Activated CD4-positive, alpha-beta T cell treated with anti-CD3 and anti-CD28 coated beads, Interleukin-2, amount 10 ng/mL, durations not matched to agents 24 days and 14 days (primary cell): ENCODE measurements at regions not wholly inside any gene's neighbourhood (a gene's known extent, or its start where the extent isn't known, plus 50 kb on each side); places are given as distances from the start of the nearest gene placed in this dataset.

Source experiments
- DNase-seq: peaks from one replicate; pipeline ENCODE4 v3.0.0; 2022
- H3K27ac Mint-ChIP-seq: one replicate; pipeline ENCODE4 v1.8.0; 2022; ENCODE audit warnings: mild to moderate bottlenecking, mixed read lengths
- H3K27me3 Mint-ChIP-seq: one replicate; pipeline ENCODE4 v1.8.0; 2022; ENCODE audit warnings: mixed read lengths
- H3K36me3 Mint-ChIP-seq: one replicate; pipeline ENCODE4 v1.8.0; 2022; ENCODE audit warnings: low read depth, mild to moderate bottlenecking, mixed read lengths
- H3K4me1 Mint-ChIP-seq: one replicate; pipeline ENCODE4 v1.8.0; 2021; ENCODE audit warnings: mixed read lengths
- H3K4me3 Mint-ChIP-seq: one replicate; pipeline ENCODE4 v1.8.0; 2022; ENCODE audit warnings: mild to moderate bottlenecking, moderate library complexity, mixed read lengths
- H3K9me3 Mint-ChIP-seq: one replicate; pipeline ENCODE4 v1.8.0; 2021; ENCODE audit warnings: mixed read lengths
- intact Hi-C: fragments of 100-400 bp; cut with micrococcal nuclease; formaldehyde crosslinking; loops from one replicate; pipeline ENCODE4 v1.15.1; 2023

DNA sequence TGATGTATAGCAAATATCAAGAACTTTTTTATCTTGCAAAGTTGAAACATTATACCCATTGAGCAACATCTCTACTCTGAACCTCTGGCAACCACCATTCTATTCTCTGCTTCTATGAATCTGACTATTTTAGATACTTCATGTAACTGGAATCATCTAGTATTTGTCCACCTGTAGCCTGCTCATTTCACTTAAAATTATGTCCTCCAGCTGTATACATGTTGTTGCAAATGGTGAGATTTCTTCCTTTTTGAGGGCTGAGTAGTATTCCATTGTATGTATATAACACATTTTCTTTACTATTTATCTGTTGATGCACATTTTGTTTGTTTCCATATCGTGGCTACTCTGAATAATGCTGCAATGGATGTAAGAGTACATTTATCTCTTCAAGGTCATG is 476.3 kb upstream of the LRRC4C start:
- no peak for DNase-seq
- Mint-ChIP-seq H3K4me3 (no peak overlapping the region), H3K27me3 (no peaks in the 10 kb centered on the region), H3K4me1 (no peaks in the 10 kb centered on the region), H3K27ac (no peak overlapping the region), H3K36me3 (no peaks in the 10 kb centered on the region), H3K9me3 (peaks cover 6% of the 10 kb centered on the region)
- intact Hi-C loops = no loop called here

GRCh38 chr11:41943656-41944055 is 484.2 kb upstream of the LRRC4C start:
- Mint-ChIP-seq H3K36me3 (no peaks in the 10 kb centered on the region), H3K4me3 (no peak overlapping the region), H3K9me3 (peaks cover 3% of the 10 kb centered on the region), H3K27me3 (no peaks in the 10 kb centered on the region), H3K4me1 (no peaks in the 10 kb centered on the region), H3K27ac (no peak overlapping the region)
- DNase-seq = no peak
- intact Hi-C loops = no loop called here

- intact Hi-C loops = no loop called here
- H3K4me1 Mint-ChIP-seq = no peaks in the 10 kb centered on the region
- H3K36me3 Mint-ChIP-seq = no peaks in the 10 kb centered on the region
- no peak overlapping the region for H3K27ac Mint-ChIP-seq
- no peak overlapping the region for H3K4me3 Mint-ChIP-seq
- H3K9me3 Mint-ChIP-seq = peaks cover 4% of the 10 kb centered on the region
- H3K27me3 Mint-ChIP-seq = no peaks in the 10 kb centered on the region
- DNase-seq = no peak
Measured at GRCh38 chr11:41947392-41947791, 487.9 kb upstream of the LRRC4C start.

- peaks cover 17% of the 10 kb centered on the region for H3K9me3 Mint-ChIP-seq
- DNase-seq = no peak
- no peak overlapping the region for H3K27ac Mint-ChIP-seq
- intact Hi-C loops = no loop called here
- no peak overlapping the region for H3K4me3 Mint-ChIP-seq
- H3K4me1 Mint-ChIP-seq = no peaks in the 10 kb centered on the region
- no peaks in the 10 kb centered on the region for H3K27me3 Mint-ChIP-seq
- H3K36me3 Mint-ChIP-seq = no peaks in the 10 kb centered on the region
Measured at GRCh38 chr11:41950470-41951143, 491.2 kb upstream of the LRRC4C start.

- H3K27me3 Mint-ChIP-seq = no peaks in the 10 kb centered on the region
- H3K27ac Mint-ChIP-seq = no peak overlapping the region
- no peak for DNase-seq
- no peak overlapping the region for H3K4me3 Mint-ChIP-seq
- H3K4me1 Mint-ChIP-seq = no peaks in the 10 kb centered on the region
- intact Hi-C loops = no loop called here
- peaks cover 17% of the 10 kb centered on the region for H3K9me3 Mint-ChIP-seq
- no peaks in the 10 kb centered on the region for H3K36me3 Mint-ChIP-seq
Measured at GRCh38 chr11:41954034-41954433, 494.6 kb upstream of the LRRC4C start.

GRCh38 chr11:41955066-41955465 is 495.6 kb upstream of the LRRC4C start:
- Mint-ChIP-seq H3K9me3 (peaks cover 19% of the 10 kb centered on the region), H3K4me1 (no peaks in the 10 kb centered on the region), H3K27ac (no peak overlapping the region), H3K4me3 (no peak overlapping the region), H3K36me3 (no peaks in the 10 kb centered on the region), H3K27me3 (no peaks in the 10 kb centered on the region)
- intact Hi-C loops = no loop called here
- DNase-seq = no peak

DNA sequence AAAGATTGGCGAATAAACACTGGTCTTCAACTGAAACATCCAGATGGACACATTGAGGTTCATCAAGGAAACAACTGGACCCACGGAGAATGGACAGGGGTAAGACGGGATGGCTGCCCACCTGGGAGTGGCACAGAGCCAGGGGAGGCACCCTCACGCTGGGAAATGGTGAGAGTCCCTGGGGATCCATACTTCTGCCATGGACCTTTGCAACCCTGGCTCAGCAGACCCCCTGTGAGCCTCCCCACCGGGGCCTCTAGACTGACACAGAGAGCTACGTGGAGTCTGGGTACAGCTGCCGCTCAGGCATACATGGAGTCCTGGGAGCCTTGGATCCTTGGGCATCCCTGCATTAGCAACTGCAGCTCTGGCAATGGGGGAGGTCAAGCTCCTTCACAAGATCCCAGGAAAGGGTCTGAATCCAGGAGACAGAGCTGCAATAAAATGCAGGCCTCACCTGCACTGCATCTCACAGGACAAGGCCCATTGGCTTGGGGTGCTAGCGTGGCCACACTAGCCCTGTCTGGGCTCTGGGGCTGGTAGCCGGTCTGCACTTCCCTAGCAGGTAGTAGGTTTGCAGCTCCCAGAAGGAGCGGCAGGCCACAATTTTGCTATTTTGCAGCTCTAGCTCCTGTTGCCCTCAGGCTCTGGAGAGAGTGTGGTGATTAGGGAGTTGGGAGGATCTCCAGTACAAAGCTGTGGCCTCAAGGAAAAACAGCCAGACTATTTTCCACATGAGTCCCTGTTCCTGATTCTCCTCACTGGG is 496.4 kb upstream of the LRRC4C start:
- Mint-ChIP-seq H3K4me1 (no peaks in the 10 kb centered on the region), H3K9me3 (peaks cover 22% of the 10 kb centered on the region), H3K27me3 (no peaks in the 10 kb centered on the region), H3K4me3 (no peak overlapping the region), H3K27ac (no peak overlapping the region), H3K36me3 (no peaks in the 10 kb centered on the region)
- intact Hi-C loops = no loop called here
- DNase-seq = no peak

GRCh38 chr11:41963406-41963805 is 504.0 kb upstream of the LRRC4C start:
- Mint-ChIP-seq H3K4me1 (no peaks in the 10 kb centered on the region), H3K9me3 (peaks cover 5% of the 10 kb centered on the region), H3K27me3 (no peaks in the 10 kb centered on the region), H3K4me3 (no peak overlapping the region), H3K36me3 (no peaks in the 10 kb centered on the region), H3K27ac (no peak overlapping the region)
- intact Hi-C loops = no loop called here
- DNase-seq = no peak

- no peak overlapping the region for H3K4me3 Mint-ChIP-seq
- H3K36me3 Mint-ChIP-seq = no peaks in the 10 kb centered on the region
- no peaks in the 10 kb centered on the region for H3K27me3 Mint-ChIP-seq
- no peak for DNase-seq
- intact Hi-C loops = no loop called here
- no peaks in the 10 kb centered on the region for H3K4me1 Mint-ChIP-seq
- peaks cover 5% of the 10 kb centered on the region for H3K9me3 Mint-ChIP-seq
- no peak overlapping the region for H3K27ac Mint-ChIP-seq
Measured at GRCh38 chr11:41970681-41971080, 511.2 kb upstream of the LRRC4C start.

- no peak overlapping the region for H3K4me3 Mint-ChIP-seq
- no peak for DNase-seq
- H3K9me3 Mint-ChIP-seq = peaks cover 5% of the 10 kb centered on the region
- H3K27me3 Mint-ChIP-seq = no peaks in the 10 kb centered on the region
- H3K4me1 Mint-ChIP-seq = no peaks in the 10 kb centered on the region
- H3K27ac Mint-ChIP-seq = no peak overlapping the region
- H3K36me3 Mint-ChIP-seq = no peaks in the 10 kb centered on the region
- intact Hi-C loops = no loop called here
Measured at GRCh38 chr11:41971592-41971991, 512.1 kb upstream of the LRRC4C start.

- H3K27me3 Mint-ChIP-seq = no peaks in the 10 kb centered on the region
- H3K9me3 Mint-ChIP-seq = peaks cover 7% of the 10 kb centered on the region
- no peak overlapping the region for H3K27ac Mint-ChIP-seq
- H3K36me3 Mint-ChIP-seq = no peaks in the 10 kb centered on the region
- intact Hi-C loops = no loop called here
- no peak for DNase-seq
- H3K4me3 Mint-ChIP-seq = no peak overlapping the region
- H3K4me1 Mint-ChIP-seq = no peaks in the 10 kb centered on the region
Measured at GRCh38 chr11:41978945-41979344, 519.5 kb upstream of the LRRC4C start.

DNA sequence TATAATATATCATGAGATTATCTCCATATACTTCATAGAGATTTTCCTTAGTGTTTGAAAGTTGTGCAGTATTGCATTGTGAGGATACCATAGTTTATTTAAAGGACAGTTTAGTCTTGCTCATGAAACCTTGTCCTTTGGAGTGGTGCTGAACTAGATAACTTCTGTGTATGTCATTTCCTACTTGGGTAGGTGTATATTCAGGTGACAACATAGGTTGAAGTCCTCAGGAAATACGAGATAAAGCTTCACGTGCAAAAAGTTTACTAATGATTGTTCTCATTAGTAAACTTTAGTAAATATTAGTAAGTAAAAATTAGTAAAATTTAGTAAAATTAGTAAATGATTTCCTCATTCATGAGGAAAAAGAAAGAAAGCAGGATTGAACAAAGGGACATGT is 521.3 kb upstream of the LRRC4C start:
- H3K4me1 Mint-ChIP-seq = no peaks in the 10 kb centered on the region
- DNase-seq = no peak
- intact Hi-C loops = no loop called here
- H3K36me3 Mint-ChIP-seq = no peaks in the 10 kb centered on the region
- peaks cover 7% of the 10 kb centered on the region for H3K9me3 Mint-ChIP-seq
- H3K27me3 Mint-ChIP-seq = no peaks in the 10 kb centered on the region
- no peak overlapping the region for H3K4me3 Mint-ChIP-seq
- H3K27ac Mint-ChIP-seq = no peak overlapping the region

DNA sequence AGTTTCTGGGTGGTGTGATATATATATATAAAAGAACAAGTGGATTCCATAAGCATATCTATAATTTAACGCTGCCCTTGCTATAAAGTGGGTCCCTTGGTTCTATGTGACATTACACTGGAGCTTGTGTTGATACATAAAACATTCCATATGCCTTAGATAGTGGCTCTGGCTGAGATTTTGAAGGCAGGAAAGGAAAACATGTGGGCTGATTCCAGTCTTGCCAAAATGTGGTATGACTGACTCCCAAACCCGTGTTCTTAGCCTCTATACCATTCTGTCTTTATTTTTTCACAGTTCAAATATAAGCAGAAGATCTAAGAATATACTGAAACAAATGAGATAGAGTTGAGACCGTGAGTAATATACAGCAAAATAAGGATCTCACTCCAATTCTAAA is 522.8 kb upstream of the LRRC4C start:
- Mint-ChIP-seq H3K4me3 (no peak overlapping the region), H3K36me3 (no peaks in the 10 kb centered on the region), H3K27me3 (no peaks in the 10 kb centered on the region), H3K9me3 (peaks cover 7% of the 10 kb centered on the region), H3K4me1 (no peaks in the 10 kb centered on the region), H3K27ac (no peak overlapping the region)
- intact Hi-C loops = no loop called here
- no peak for DNase-seq

GRCh38 chr11:41982975-41983374 is 523.5 kb upstream of the LRRC4C start:
- peaks cover 7% of the 10 kb centered on the region for H3K9me3 Mint-ChIP-seq
- intact Hi-C loops = no loop called here
- DNase-seq = no peak

DNA sequence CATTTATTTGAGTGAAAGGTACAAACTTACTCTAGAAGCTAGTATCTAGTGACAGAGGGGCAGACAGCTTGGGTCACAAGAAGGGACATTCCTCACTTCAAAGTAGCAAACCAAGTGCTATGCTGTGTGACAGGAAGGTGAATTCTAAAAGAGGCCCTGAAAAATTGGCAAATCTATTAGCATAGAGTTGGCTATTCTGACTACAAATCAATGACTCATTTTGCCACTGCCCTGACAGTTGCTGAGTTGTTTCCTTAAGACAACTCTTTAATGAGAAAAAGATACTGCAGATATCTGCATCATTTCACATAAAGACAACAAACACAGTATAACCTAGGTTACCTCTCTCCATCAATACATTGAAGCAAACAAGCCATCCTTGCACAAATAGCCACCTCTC is 524.0 kb upstream of the LRRC4C start:
- no peak for DNase-seq
- no peaks in the 10 kb centered on the region for H3K4me1 Mint-ChIP-seq
- H3K4me3 Mint-ChIP-seq = no peak overlapping the region
- no peak overlapping the region for H3K27ac Mint-ChIP-seq
- no peaks in the 10 kb centered on the region for H3K36me3 Mint-ChIP-seq
- peaks cover 4% of the 10 kb centered on the region for H3K9me3 Mint-ChIP-seq
- intact Hi-C loops = no loop called here
- H3K27me3 Mint-ChIP-seq = no peaks in the 10 kb centered on the region

More at GRCh38 chr11:41982975-41983374, 523.5 kb upstream of the LRRC4C start:
- Mint-ChIP-seq H3K4me3 (no peak overlapping the region), H3K27ac (no peak overlapping the region), H3K36me3 (no peaks in the 10 kb centered on the region), H3K27me3 (no peaks in the 10 kb centered on the region), H3K4me1 (no peaks in the 10 kb centered on the region)
